GM12878 (cell line): ENCODE measurements at regions not wholly inside any gene's neighbourhood (a gene's known extent, or its start where the extent isn't known, plus 50 kb on each side); places are given as distances from the start of the nearest gene placed in this dataset.

Experiments used
- NFYB ChIP-seq: IDR thresholded peaks from 2 replicates; pipeline ENCODE4 v1.6.1; 2011; ENCODE audit warnings: low read depth, mild to moderate bottlenecking, low read length, improper control_type of control experiment, moderate library complexity; ENCODE audit not compliant: insufficient read depth
- TF ChIP-seq, protein P1 (sequence below): IDR thresholded peaks from 2 replicates; pipeline ENCODE4 v1.6.1; 2011; ENCODE audit warnings: low read depth, low read length, improper control_type of control experiment, borderline replicate concordance

DNA sequence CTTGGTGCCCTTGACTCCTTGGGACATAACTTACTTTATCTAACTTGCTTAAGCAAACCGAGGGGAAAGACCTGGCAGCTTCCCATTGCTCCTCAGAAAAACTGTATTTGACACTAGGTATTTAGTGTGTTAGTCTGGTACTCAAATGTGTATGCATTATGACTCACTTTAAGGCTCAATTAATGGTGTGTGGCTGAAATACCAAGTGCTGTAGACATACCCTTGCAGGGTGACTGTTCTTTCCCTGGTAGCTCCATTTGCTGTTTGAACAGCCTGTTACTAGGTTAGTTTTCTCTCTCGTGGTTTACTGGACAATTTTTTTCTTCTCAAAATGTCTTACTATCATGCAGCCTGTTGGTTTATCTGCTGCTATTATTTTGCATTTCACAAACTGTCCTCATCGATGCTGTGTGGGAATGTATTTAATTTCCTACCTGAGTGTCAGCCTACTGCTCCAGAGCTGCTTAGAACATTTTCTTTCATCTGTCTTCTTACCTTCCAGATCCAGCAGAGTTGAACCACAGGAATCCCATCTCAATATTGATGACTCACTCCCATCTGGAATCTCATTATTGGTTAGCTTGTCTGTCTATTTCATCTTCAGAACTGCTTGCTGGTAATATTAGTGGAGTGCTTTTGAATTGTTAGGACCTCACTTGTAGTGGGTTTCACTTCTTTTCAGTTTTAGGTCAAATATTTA is 158.0 kb upstream of the FAT1 start:
- TF ChIP-seq, protein P1, sequence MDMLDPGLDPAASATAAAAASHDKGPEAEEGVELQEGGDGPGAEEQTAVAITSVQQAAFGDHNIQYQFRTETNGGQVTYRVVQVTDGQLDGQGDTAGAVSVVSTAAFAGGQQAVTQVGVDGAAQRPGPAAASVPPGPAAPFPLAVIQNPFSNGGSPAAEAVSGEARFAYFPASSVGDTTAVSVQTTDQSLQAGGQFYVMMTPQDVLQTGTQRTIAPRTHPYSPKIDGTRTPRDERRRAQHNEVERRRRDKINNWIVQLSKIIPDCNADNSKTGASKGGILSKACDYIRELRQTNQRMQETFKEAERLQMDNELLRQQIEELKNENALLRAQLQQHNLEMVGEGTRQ: no peak
- no peak for TF ChIP-seq NFYB
